Activated CD4-positive, alpha-beta T cell treated with anti-CD3 and anti-CD28 coated beads for 36 hours (primary cell): ENCODE measurements at regions not wholly inside any gene's neighbourhood (a gene's known extent, or its start where the extent isn't known, plus 50 kb on each side); places are given as distances from the start of the nearest gene placed in this dataset.

ENCODE experiments used
- ATAC-seq: fragments of 200-7000 bp; cut with Tn5 transposase; one replicate; pipeline ENCODE4 v1.10.0; 2021; ENCODE audit warnings: mild to moderate bottlenecking, moderate library complexity
- CTCF ChIA-PET: fragments of 350-600 bp; sonication (Branson Sonifier 250); formaldehyde crosslinking; loops from one replicate; lab custom pipeline; 2021; ENCODE audit warnings: antibody characterized with exemption; lab: Charles Lee
- POLR2A ChIA-PET: fragments of 350-600 bp; sonication (Branson Sonifier 250); formaldehyde crosslinking; loops from one replicate; lab custom pipeline; 2021; ENCODE audit warnings: antibody characterized with exemption, inconsistent platforms; lab: Charles Lee
- DNase-seq: peaks from one replicate; pipeline ENCODE4 v3.0.0-alpha.2; 2020
- H3K27ac Mint-ChIP-seq: one replicate; pipeline ENCODE4 v1.8.0; 2021; ENCODE audit warnings: mixed read lengths
- H3K27me3 Mint-ChIP-seq: one replicate; pipeline ENCODE4 v1.8.0; 2021; ENCODE audit warnings: mixed read lengths
- H3K36me3 Mint-ChIP-seq: one replicate; pipeline ENCODE4 v1.8.0; 2021; ENCODE audit warnings: low read depth, mixed read lengths
- H3K4me1 Mint-ChIP-seq: one replicate; pipeline ENCODE4 v1.8.0; 2021; ENCODE audit warnings: mixed read lengths
- H3K4me3 Mint-ChIP-seq: one replicate; pipeline ENCODE4 v1.8.0; 2021; ENCODE audit warnings: mild to moderate bottlenecking, moderate library complexity, mixed read lengths
- H3K9me3 Mint-ChIP-seq: one replicate; pipeline ENCODE4 v1.8.0; 2021; ENCODE audit warnings: low read depth, mixed read lengths
- intact Hi-C, 2 experiments: fragments of 100-400 bp; cut with DNase I in 1 of 2; cut with micrococcal nuclease in 1 of 2; formaldehyde crosslinking; loops; one replicate each; pipeline versions ENCODE4 v1.14.2 to v1.15.1; 2022 to 2024; cut with DNase I, micrococcal nuclease

DNA sequence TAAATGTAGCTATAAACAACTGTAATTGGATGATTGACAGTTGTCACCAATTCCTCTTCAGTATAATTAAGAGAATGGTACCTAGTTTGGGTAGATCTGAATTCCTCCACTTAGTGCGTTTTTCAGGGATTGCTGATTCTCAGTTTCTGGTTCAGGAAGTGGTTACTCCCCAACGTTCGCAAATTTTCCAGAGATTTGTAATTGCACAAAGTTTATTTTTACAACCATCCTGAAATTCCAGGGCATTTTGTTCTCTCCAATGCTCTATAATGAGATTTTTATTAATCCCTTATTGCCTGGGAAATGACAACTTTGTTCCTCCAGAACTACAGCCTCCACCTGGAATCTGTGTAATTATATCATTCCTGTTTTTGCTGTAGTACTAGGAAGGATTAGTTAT, 710.6 kb upstream of the ZEB2 start:
- ATAC-seq (no peak), DNase-seq (no peak)
- Mint-ChIP-seq H3K4me1 (no peaks in the 10 kb centered on the region), H3K9me3 (peaks cover 1% of the 10 kb centered on the region), H3K27me3 (peaks cover 2% of the 10 kb centered on the region), H3K27ac (no peak overlapping the region), H3K36me3 (no peaks in the 10 kb centered on the region), H3K4me3 (no peak overlapping the region)
- CTCF ChIA-PET, result no interaction called here
- intact Hi-C loops, result no loop called here
- POLR2A ChIA-PET, result no interaction called here

DNA sequence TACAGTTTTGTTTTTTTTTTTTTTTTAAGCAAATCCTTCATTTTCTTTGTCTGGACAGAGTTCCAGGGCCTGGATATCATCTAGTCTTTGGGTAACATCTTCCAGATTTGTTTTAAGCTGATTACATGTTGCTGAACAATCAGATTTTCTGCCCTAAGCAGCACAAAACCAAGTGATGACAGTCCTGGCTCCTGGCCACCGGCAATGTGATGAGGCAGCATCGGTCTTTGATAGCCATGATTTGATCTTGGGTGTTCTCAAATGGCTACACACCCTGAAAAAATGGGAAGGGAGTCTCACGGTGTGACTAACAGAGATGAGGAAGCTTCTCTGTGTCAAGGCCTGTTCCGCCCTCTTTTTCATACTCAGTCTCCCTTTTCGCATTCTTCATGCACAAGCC, 708.6 kb upstream of the ZEB2 start:
- POLR2A ChIA-PET, result no interaction called here
- intact Hi-C loops, result no loop called here
- CTCF ChIA-PET, result no interaction called here

DNA sequence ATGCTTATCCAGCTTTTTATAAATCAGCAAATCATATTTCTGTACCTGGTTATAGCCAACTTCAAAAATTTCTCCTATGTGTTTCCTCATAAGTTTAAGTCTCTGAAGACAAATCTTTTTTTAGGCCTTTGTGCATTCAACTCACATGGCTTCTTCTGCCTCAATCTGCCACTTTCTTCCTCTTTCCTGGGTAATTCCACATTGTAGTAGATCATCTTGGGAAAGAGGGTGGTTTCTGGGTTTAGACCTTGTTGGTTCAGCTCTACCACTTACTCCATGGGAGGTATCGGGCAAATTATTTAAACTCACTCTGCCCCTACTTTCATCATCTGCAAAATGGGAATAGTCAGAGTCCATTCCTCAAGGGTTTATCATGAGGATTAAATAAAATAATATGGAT, 707.0 kb upstream of the ZEB2 start:
- H3K36me3 Mint-ChIP-seq, result no peaks in the 10 kb centered on the region
- H3K27me3 Mint-ChIP-seq, result no peaks in the 10 kb centered on the region
- DNase-seq (no peak), ATAC-seq (no peak)
- H3K4me1 Mint-ChIP-seq, result no peaks in the 10 kb centered on the region
- H3K4me3 Mint-ChIP-seq, result no peak overlapping the region
- ChIA-PET CTCF (no interaction called here), POLR2A (no interaction called here)
- intact Hi-C loops, result no loop called here
- peaks cover 1% of the 10 kb centered on the region for H3K9me3 Mint-ChIP-seq
- no peak overlapping the region for H3K27ac Mint-ChIP-seq

More for the DNA sequence above, 708.6 kb upstream of the ZEB2 start:
- H3K27ac Mint-ChIP-seq, result no peak overlapping the region
- no peak for DNase-seq
- no peak for ATAC-seq
- H3K4me3 Mint-ChIP-seq, result no peak overlapping the region
- H3K27me3 Mint-ChIP-seq, result no peaks in the 10 kb centered on the region
- no peaks in the 10 kb centered on the region for H3K36me3 Mint-ChIP-seq
- H3K9me3 Mint-ChIP-seq, result peaks cover 1% of the 10 kb centered on the region
- H3K4me1 Mint-ChIP-seq, result no peaks in the 10 kb centered on the region

- Mint-ChIP-seq H3K9me3 (peaks cover 1% of the 10 kb centered on the region), H3K4me1 (no peaks in the 10 kb centered on the region), H3K4me3 (no peak overlapping the region), H3K27ac (no peak overlapping the region), H3K27me3 (peaks cover 2% of the 10 kb centered on the region), H3K36me3 (no peaks in the 10 kb centered on the region)
- ATAC-seq, result no peak
- ChIA-PET POLR2A (no interaction called here), CTCF (interaction anchor here (1.3 kb wide), 1 partner anchor 34 kb away, joined by 3 read pairs; no protein-coding TSS in a partner anchor)
- intact Hi-C loops, result no loop called here
- DNase-seq, result no peak
These were observed 701.6 kb upstream of the ZEB2 start for GRCh38 chr2:145221516-145221915.

- DNase-seq (no peak), ATAC-seq (no peak)
- CTCF ChIA-PET, result interaction anchor here (1.3 kb wide), 1 partner anchor 34 kb away, joined by 3 read pairs; no protein-coding TSS in a partner anchor
- Mint-ChIP-seq H3K27me3 (peaks cover 3% of the 10 kb centered on the region), H3K4me3 (no peak overlapping the region), H3K27ac (no peak overlapping the region), H3K36me3 (no peaks in the 10 kb centered on the region), H3K9me3 (no peaks in the 10 kb centered on the region), H3K4me1 (no peaks in the 10 kb centered on the region)
- POLR2A ChIA-PET, result no interaction called here
- intact Hi-C loops, result no loop called here
These were observed 701.1 kb upstream of the ZEB2 start for GRCh38 chr2:145221032-145221431.

DNA sequence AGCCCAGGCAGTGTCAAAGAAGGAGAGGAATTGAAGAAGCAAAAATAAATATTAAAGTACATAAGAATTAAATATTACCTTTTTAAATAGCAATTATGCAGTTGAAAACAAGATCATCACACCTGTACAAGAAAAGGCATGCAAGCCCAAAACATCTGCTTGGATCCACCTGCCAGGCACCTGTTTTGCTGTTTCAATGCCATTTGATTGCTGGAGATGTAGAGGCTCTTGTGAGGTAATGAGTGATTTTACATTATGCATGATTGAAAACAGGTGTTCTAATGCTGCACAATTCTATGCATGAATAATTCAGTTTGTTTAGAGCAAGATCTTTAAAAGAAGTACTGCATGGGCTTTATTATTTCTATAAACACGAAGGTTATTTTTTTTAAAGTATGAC, 700.6 kb upstream of the ZEB2 start:
- H3K4me3 Mint-ChIP-seq, result no peak overlapping the region
- ChIA-PET CTCF (no interaction called here), POLR2A (no interaction called here)
- H3K27me3 Mint-ChIP-seq, result peaks cover 3% of the 10 kb centered on the region
- intact Hi-C loops, result no loop called here
- H3K9me3 Mint-ChIP-seq, result no peaks in the 10 kb centered on the region
- no peak overlapping the region for H3K27ac Mint-ChIP-seq
- no peak for ATAC-seq
- DNase-seq, result no peak
- no peaks in the 10 kb centered on the region for H3K4me1 Mint-ChIP-seq
- H3K36me3 Mint-ChIP-seq, result no peaks in the 10 kb centered on the region

DNA sequence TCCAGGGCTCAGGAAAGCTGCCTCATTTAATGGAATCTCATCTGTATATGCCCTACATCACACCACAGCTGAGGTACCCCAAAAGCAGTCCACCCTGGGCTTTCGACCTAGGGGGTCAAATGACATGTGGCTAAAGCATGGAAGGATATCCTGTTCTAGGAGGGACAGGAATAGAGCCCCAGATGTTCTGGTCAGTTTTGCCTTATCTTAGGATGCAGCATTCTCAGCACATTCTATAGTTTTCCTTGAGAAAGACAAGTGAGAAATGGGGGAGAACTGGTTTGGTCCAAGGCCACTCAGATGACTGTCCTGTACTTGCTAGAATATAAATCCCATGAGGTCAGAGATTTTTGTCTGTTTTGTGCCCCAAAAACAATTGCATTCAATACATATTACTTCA, 688.0 kb upstream of the ZEB2 start:
- no peaks in the 10 kb centered on the region for H3K36me3 Mint-ChIP-seq
- peaks cover 4% of the 10 kb centered on the region for H3K9me3 Mint-ChIP-seq
- CTCF ChIA-PET, result no interaction called here
- no peak for ATAC-seq
- no peak overlapping the region for H3K4me3 Mint-ChIP-seq
- H3K4me1 Mint-ChIP-seq, result no peaks in the 10 kb centered on the region
- intact Hi-C loops, result no loop called here
- peaks cover 2% of the 10 kb centered on the region for H3K27me3 Mint-ChIP-seq
- DNase-seq, result no peak
- no peak overlapping the region for H3K27ac Mint-ChIP-seq
- POLR2A ChIA-PET, result no interaction called here

GRCh38 chr2:145206496-145207281, 686.8 kb upstream of the ZEB2 start:
- Mint-ChIP-seq H3K9me3 (peaks cover 2% of the 10 kb centered on the region), H3K27me3 (peaks cover 2% of the 10 kb centered on the region), H3K4me3 (no peak overlapping the region), H3K4me1 (no peaks in the 10 kb centered on the region), H3K27ac (no peak overlapping the region), H3K36me3 (no peaks in the 10 kb centered on the region)
- ATAC-seq, result no peak
- no peak for DNase-seq
- intact Hi-C loops, result no loop called here
- ChIA-PET CTCF (no interaction called here), POLR2A (no interaction called here)

- CTCF ChIA-PET, result no interaction called here
- H3K4me1 Mint-ChIP-seq, result no peaks in the 10 kb centered on the region
- no peak overlapping the region for H3K4me3 Mint-ChIP-seq
- H3K36me3 Mint-ChIP-seq, result no peaks in the 10 kb centered on the region
- H3K9me3 Mint-ChIP-seq, result no peaks in the 10 kb centered on the region
- DNase-seq (no peak), ATAC-seq (no peak)
- H3K27me3 Mint-ChIP-seq, result peaks cover 2% of the 10 kb centered on the region
- POLR2A ChIA-PET, result no interaction called here
- no peak overlapping the region for H3K27ac Mint-ChIP-seq
- intact Hi-C loops, result no loop called here
These were observed 684.0 kb upstream of the ZEB2 start for GRCh38 chr2:145203891-145204290.

- H3K9me3 Mint-ChIP-seq, result no peaks in the 10 kb centered on the region
- DNase-seq (no peak), ATAC-seq (no peak)
- intact Hi-C loops, result no loop called here
- no peaks in the 10 kb centered on the region for H3K4me1 Mint-ChIP-seq
- ChIA-PET POLR2A (no interaction called here), CTCF (no interaction called here)
- H3K27ac Mint-ChIP-seq, result no peak overlapping the region
- H3K27me3 Mint-ChIP-seq, result no peaks in the 10 kb centered on the region
- H3K36me3 Mint-ChIP-seq, result no peaks in the 10 kb centered on the region
- no peak overlapping the region for H3K4me3 Mint-ChIP-seq
These were observed 680.1 kb upstream of the ZEB2 start for GRCh38 chr2:145199827-145200706.

- no peaks in the 10 kb centered on the region for H3K27me3 Mint-ChIP-seq
- CTCF ChIA-PET, result no interaction called here
- no peaks in the 10 kb centered on the region for H3K36me3 Mint-ChIP-seq
- no peak overlapping the region for H3K27ac Mint-ChIP-seq
- intact Hi-C loops, result no loop called here
- H3K4me3 Mint-ChIP-seq, result no peak overlapping the region
- no peaks in the 10 kb centered on the region for H3K9me3 Mint-ChIP-seq
- ATAC-seq (no peak), DNase-seq (no peak)
- POLR2A ChIA-PET, result no interaction called here
- H3K4me1 Mint-ChIP-seq, result no peaks in the 10 kb centered on the region
These were observed 679.1 kb upstream of the ZEB2 start for GRCh38 chr2:145199042-145199441.

- DNase-seq (no peak), ATAC-seq (no peak)
- Mint-ChIP-seq H3K9me3 (no peaks in the 10 kb centered on the region), H3K4me1 (no peaks in the 10 kb centered on the region), H3K27ac (no peak overlapping the region), H3K27me3 (no peaks in the 10 kb centered on the region), H3K36me3 (no peaks in the 10 kb centered on the region), H3K4me3 (no peak overlapping the region)
- intact Hi-C loops, result no loop called here
- ChIA-PET POLR2A (no interaction called here), CTCF (interaction anchor here (1.0 kb wide), 1 partner anchor 10 kb away, joined by 3 read pairs; no protein-coding TSS in a partner anchor)
These were observed 678.6 kb upstream of the ZEB2 start for GRCh38 chr2:145198555-145198954.
